H54 (cell line): ENCODE measurements at regions not wholly inside any gene's neighbourhood (a gene's known extent, or its start where the extent isn't known, plus 50 kb on each side); places are given as distances from the start of the nearest gene placed in this dataset.

Experiments
- DNase-seq: peaks from one replicate; pipeline ENCODE4 v3.0.0; 2011; ENCODE audit warnings: low spot score, mixed read lengths; ENCODE audit not compliant: insufficient read length
- FAIRE-seq: peaks from 3 replicates; lab custom pipeline; 2011; peaks lifted over from hg19 to GRCh38; lab: Jason Lieb, UNC
- POLR2A ChIP-seq: IDR thresholded peaks from 2 replicates; pipeline ENCODE4 v1.6.1; 2011; ENCODE audit warnings: low read depth, mild to moderate bottlenecking, low read length

DNA sequence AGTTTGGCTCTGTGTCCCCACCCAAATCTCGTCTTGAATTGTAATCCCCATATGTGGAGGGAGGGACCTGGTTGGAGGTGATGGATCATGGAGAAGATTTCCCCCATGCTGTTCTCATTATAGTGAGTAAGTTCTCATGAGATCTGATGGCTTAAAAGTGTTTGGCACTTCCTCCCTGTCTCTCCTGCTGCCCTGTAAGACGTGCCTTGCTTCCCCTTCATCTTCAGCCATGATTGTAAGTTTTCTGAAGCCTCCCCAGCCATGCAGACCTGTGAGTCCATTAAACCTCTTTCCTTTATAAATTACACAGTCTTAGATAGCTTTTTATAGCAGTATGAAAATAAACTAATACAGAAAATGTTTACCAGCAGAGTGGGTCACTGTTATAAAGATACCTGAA is 577.6 kb downstream of the UTRN start:
- no peak for DNase-seq
- TF ChIP-seq POLR2A: no peak
- no peak for FAIRE-seq

DNA sequence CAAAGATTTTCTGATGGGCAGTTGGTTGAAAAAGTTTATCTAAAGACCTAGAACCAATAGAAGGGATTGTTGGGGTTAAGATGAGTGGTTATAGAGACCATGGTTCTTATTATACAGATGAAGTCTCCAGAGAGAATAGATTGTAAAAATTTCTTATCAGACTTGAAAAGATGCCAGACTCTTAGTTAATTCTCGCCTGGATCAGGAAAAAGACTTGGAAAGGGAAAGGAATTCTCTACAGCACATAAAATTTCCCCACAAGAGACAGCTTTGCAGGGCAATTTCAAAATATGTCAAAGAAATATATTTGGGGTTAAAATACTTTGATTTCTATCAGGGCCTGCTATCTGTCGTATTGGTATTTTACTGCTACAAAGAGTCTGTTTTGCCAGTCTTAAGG is 582.6 kb downstream of the UTRN start:
- no peak for TF ChIP-seq POLR2A
- DNase-seq: no peak
- no peak for FAIRE-seq

DNA sequence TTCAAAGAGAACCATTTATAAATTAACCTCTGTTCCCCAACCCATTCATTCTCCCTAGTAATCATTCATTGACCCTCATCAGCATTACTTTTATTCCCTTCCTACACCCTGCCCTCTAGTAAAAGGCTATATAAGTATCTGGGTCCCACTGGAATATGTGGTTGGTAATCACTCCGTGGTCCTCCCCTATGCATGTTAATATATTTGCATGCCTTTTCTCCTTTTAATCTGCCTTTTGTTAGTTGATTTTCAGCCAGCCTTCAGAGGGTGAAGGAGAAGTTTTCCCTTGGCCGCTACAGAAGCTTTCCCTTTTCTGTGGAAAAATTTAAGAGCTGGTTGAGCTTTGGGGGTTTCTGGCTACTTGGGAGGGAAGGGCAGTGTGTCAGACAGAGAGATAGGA is 585.6 kb downstream of the UTRN start:
- no peak for FAIRE-seq
- no peak for DNase-seq
- no peak for TF ChIP-seq POLR2A

DNA sequence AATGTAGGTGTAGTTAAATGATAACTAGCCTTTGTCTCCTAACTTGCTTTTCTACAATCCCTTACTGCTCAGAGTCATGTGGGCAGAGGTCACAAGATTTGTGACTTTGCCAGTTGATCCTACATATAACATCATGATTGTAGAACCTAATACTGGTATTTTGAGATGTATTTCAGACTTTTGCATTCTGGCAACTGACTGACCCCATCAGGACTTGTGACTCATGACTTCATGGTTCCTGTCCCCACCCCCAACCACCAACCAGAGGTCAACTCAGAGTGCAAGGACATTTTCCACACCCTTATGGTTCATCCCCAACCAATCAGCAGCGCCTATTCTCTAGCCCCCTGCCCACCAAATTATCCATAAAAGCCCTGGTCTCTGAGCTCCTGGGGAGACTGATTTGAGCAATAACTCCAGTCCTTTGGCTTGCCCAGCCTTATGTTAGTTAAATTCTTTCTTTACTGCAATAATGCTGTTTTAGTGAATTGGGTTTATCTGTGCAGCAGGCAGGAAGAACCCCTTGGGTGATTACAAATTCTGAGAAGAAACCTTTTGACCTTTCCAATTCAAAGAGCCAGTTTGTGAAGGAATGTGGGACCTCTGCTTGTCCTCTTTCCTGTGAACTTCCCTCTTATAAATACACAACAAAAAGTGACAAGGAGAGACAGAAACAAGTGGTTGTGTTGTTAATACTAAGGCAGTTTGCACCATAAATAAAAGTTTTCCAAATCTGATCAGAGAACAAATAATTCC is 588.7 kb downstream of the UTRN start:
- DNase-seq (no peak), FAIRE-seq (no peak)
- no peak for TF ChIP-seq POLR2A

DNA sequence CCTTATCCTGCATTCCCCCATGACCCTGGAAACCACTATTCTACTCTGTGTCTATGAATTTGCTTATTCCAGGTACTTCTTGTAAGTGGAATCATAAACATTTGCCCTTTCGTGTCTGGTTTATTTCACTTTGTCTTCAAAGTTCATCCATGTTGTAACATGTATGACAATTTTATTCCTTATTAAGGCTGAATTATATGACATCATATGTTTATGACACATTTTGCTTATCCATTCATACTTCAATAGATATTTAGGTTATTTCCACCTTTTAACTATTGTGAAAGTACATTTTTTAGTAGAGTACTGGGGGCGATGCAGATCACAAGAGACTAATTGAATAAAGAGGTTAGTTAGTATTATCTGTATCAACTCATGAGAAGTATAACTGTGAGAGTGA is 591.6 kb downstream of the UTRN start:
- FAIRE-seq (no peak), DNase-seq (no peak)
- no peak for TF ChIP-seq POLR2A

DNA sequence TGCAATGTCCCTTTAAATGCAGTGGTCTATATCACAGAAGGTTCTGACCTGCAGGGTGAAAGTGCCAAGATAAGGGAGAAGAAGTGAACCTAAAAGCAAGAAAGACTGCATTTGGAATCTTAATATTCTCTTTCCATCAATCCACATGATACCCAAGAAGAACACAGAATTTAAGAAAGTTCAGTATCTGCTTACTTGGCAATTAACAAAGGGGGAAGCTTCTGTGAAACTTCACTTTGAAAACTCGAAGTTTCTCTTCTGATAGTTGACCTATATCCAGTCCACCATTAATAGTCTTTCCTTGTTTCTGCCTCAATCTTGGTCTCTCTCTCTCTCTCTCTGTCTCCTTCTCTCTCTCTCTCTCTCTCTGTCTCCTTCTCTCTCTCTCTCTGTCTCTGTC is 592.0 kb downstream of the UTRN start:
- no peak for TF ChIP-seq POLR2A
- no peak for FAIRE-seq
- no peak for DNase-seq

DNA sequence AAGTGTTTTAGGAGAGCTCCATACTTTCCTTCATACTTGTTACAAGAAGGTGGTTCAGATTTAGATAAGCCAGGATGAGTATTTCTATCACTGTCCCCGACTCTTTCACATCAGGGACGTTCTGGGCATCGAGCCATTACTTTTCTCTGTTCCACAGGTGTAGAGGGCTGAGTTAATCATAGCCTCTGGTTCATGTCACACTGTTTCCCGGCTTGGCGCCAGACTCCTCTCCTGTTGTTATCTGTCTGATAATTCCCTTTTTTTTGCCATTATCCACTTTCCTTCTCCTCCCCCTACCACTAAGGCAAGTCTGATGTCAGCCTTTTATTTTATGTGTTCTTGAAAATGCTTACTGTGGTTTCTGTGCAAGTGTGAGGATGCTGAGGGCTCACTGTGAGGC is 593.4 kb downstream of the UTRN start:
- FAIRE-seq: no peak
- TF ChIP-seq POLR2A: no peak
- DNase-seq: no peak

DNA sequence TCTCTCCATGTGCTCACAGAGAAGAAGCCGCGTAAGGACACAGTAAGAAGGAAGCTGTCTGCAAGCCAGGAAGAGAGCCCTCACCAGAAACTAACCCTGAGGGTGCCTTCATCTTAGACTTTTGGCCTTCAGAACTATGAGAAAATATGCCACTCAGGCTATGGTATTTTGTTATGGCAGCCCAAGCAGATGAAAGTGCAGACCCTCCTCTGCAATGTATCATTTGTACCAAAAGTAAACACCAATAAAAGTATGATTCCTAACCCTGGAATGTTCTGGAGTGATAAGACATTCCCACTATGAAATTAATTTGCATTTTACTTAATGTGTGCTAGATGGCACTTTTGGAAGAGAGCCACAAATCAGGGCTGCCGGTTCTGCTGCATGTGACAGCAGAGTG is 594.3 kb downstream of the UTRN start:
- TF ChIP-seq POLR2A: no peak
- FAIRE-seq: no peak

DNA sequence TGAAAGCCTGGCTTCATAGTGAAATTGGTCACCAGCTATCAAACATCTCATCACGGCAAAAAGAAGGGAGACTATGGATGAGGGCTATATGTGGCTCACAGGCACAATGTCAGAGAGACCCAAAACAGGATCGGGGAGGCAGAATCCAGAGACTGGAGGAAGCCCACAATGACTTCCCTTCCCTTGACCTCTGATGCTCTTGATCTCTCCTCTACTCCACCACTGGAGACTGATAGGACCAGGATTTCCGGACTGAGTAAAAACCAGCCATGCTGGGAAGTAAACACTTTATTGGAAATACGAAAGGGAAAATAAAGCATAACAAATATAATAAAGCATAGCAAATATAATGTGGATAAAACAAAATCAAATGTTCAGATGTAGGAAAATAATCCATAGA is 597.3 kb downstream of the UTRN start:
- no peak for FAIRE-seq
- DNase-seq: no peak
- TF ChIP-seq POLR2A: no peak

More for the DNA sequence above, 594.3 kb downstream of the UTRN start:
- no peak for DNase-seq

DNA sequence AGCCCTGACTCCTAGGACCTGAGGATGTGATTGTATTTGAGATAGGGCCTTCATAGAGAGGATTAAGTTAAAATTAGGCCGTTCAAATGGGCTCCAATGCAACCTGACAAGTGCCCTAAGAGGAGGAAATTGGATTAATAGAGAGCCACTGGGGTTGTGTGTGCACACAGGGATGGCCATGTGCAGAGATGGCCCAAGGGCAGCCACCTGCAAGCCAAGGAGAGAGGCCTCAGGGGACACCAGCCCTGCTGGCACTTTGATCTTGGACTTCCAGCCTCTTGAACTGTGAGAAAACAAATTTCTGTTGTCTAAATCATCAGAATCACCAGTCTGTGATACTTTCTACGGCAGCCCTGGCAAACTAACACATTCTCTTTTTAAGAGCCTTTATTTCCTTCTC is 598.8 kb downstream of the UTRN start:
- TF ChIP-seq POLR2A: no peak
- DNase-seq: no peak
- FAIRE-seq: no peak

DNA sequence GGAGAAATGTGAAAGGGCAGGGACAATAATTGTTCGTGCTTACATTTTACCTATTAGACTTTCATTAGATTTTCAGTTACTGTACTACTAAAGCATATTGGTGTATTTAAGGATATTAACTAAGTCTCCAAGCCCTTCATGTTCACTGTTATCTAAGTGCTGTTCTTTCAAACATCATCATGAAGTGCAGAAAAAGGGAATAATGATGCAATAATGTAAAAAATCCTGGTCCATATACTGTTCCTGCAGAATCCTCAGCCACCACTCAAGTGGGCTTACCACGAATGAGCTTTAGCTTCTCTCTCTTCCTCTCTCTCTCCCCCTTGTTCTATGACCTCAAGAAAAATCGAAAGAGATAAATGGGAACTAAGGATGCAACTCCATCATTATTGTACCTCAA is 600.7 kb downstream of the UTRN start:
- DNase-seq (no peak), FAIRE-seq (no peak)
- no peak for TF ChIP-seq POLR2A

DNA sequence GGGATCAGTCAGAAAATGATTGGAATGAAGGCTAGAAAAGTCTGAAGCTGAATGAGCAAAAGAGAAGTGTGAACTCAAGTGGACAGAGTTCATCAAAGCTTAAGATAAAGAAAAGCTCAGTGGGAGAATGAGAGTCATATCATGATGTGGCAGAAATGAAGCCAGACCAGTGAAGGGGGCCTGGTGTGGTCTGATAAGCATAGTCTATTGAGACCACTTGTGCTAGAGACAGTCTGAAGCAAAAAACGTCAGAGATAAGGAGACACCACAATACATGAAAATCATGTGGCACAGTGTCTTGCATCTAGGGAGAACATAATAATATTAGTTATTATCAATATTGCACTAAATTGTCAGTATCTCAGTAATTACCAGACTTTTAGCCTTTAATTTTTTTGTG is 601.5 kb downstream of the UTRN start:
- TF ChIP-seq POLR2A: no peak
- DNase-seq: no peak
- no peak for FAIRE-seq

DNA sequence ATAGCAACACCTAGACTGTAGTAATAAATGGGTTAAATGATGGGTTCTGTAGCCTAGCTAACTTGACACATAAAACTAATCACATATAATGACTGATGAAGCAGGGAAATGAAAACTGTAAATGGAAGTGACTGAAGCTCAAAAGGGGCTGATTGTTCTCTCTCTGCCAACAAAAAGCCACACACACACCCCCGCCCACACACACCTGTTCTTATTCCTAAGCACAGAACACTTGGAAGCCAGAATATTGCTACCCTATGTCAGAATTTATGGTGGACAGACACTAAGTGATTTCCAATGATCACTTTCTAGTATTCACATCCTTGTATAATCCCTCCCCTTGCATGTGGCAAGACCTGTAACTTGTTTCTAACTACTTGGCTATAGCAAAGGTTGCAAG is 603.5 kb downstream of the UTRN start:
- DNase-seq: no peak
- TF ChIP-seq POLR2A: no peak
- FAIRE-seq: no peak

DNA sequence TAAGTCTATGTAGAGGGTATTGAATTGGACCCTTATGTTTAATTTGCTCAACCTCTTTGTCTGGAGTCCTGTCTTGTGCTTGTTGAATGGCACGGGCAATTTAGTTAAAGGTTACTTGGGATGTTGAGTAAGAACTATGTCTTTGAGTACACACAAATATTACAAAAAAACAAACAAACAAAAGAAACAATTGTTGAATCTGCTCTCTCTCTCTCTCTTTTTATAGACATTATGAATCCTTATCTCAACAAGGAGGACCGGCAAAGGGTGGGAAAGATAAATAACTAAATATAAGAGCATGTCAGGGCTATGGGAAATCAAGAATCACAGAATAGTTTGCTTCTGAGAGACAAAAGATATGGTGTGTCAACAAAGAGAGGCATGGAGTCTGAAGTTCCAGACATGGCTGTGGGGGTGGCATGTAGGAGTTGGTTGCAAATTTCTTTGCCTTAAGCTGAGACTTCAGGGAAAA is 608.6 kb downstream of the UTRN start:
- FAIRE-seq (no peak), DNase-seq (no peak)
- no peak for TF ChIP-seq POLR2A

DNA sequence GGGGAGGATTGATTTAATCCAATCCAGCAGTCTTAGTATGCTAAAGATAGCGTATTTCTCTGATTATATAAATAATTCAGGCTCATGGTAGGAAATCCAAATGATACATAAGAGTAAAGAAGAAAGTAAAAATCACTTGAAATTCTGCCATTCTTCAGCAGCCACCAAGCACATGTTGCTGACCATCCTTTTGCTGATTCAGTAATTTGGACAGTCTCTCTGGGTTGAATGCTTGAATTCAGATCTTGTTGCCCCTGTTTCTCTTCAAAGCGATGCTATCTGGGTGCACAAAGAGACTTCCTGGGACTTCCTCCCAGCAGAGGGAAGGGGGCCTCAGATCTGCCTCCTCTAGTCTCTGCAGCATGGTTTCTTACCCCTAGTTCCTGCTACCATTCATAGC is 609.1 kb downstream of the UTRN start:
- TF ChIP-seq POLR2A: no peak
- FAIRE-seq: no peak

More for the DNA sequence above, 609.1 kb downstream of the UTRN start:
- no peak for DNase-seq
